Transverse colon (tissue), 3 donors: ENCODE measurements at regions not wholly inside any gene's neighbourhood (a gene's known extent, or its start where the extent isn't known, plus 50 kb on each side); places are given as distances from the start of the nearest gene placed in this dataset.
"Not testable (repeated sequence)": the region's sequence is repeated elsewhere in the genome, so short reads cannot be mapped to it uniquely, and the experiment has no call there.

Source experiments
- POLR2A ChIP-seq: fragments of 450-650 bp; IDR thresholded peaks from one replicate; pipeline ENCODE4 v1.6.1; 2016; ENCODE audit warnings: antibody characterized with exemption, mild to moderate bottlenecking, moderate library complexity
- TF ChIP-seq, protein P1 (sequence below), 5 experiments: fragments of 200-600 bp in 3 of 5; fragments of 450-650 bp in 2 of 5; sonication (generic) in 3 of 5; IDR thresholded peaks; 1 replicate in 2 of 5; 2 replicates in 3 of 5; pipeline ENCODE4 v1.5.1; 2016 to 2017; ENCODE audit warnings: antibody characterized with exemption in 5 of 5, inconsistent platforms in 3 of 5, mild to moderate bottlenecking in 2 of 5, moderate library complexity in 1 of 5

DNA sequence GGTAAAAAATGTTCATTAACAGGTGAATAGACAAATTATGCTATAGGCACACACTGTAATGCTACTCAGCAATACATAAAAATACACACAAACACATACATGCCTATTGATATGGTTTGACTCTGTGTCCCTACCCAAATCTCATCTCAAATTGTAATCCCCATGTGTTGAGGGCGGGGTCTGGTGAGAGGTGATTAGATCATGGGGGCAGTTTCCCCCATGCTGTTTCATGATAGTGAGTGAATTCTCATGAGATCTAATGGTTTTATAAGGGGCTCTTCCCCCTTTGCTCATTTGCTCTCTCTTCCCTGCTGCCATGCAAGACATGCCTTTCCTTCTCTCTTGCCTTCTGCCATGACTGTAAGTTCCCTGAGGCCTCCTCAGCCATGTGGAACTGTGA is 403.1 kb upstream of the RORB start:
- TF ChIP-seq, protein P1, sequence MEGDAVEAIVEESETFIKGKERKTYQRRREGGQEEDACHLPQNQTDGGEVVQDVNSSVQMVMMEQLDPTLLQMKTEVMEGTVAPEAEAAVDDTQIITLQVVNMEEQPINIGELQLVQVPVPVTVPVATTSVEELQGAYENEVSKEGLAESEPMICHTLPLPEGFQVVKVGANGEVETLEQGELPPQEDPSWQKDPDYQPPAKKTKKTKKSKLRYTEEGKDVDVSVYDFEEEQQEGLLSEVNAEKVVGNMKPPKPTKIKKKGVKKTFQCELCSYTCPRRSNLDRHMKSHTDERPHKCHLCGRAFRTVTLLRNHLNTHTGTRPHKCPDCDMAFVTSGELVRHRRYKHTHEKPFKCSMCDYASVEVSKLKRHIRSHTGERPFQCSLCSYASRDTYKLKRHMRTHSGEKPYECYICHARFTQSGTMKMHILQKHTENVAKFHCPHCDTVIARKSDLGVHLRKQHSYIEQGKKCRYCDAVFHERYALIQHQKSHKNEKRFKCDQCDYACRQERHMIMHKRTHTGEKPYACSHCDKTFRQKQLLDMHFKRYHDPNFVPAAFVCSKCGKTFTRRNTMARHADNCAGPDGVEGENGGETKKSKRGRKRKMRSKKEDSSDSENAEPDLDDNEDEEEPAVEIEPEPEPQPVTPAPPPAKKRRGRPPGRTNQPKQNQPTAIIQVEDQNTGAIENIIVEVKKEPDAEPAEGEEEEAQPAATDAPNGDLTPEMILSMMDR (IDR thresholded peaks at IDR 0.05): not testable (repeated sequence)
- TF ChIP-seq POLR2A: not testable (repeated sequence)
